ENCODE measurements at regions not wholly inside any gene's neighbourhood (a gene's known extent, or its start where the extent isn't known, plus 50 kb on each side); places are given as distances from the start of the nearest gene placed in this dataset.

GRCh38 chr10:62873866-62874265 is 57.7 kb upstream of the EGR2 start:
- TF ChIP-seq, protein P1, sequence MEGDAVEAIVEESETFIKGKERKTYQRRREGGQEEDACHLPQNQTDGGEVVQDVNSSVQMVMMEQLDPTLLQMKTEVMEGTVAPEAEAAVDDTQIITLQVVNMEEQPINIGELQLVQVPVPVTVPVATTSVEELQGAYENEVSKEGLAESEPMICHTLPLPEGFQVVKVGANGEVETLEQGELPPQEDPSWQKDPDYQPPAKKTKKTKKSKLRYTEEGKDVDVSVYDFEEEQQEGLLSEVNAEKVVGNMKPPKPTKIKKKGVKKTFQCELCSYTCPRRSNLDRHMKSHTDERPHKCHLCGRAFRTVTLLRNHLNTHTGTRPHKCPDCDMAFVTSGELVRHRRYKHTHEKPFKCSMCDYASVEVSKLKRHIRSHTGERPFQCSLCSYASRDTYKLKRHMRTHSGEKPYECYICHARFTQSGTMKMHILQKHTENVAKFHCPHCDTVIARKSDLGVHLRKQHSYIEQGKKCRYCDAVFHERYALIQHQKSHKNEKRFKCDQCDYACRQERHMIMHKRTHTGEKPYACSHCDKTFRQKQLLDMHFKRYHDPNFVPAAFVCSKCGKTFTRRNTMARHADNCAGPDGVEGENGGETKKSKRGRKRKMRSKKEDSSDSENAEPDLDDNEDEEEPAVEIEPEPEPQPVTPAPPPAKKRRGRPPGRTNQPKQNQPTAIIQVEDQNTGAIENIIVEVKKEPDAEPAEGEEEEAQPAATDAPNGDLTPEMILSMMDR (IDR thresholded peaks at IDR 0.05): no peak
- TF ChIP-seq POLR2A (IDR thresholded peaks at IDR 0.05): no peak
